Transverse colon (tissue), 4 donors: ENCODE measurements at regions not wholly inside any gene's neighbourhood (a gene's known extent, or its start where the extent isn't known, plus 50 kb on each side); places are given as distances from the start of the nearest gene placed in this dataset.

Experiments used
- EP300 ChIP-seq: sonication (generic); formaldehyde crosslinking; IDR thresholded peaks from one replicate; pipeline ENCODE4 v1.6.1; 2017; ENCODE audit warnings: antibody characterized with exemption, low read depth
- POLR2A ChIP-seq: fragments of 450-650 bp; IDR thresholded peaks from one replicate; pipeline ENCODE4 v1.6.1; 2016; ENCODE audit warnings: antibody characterized with exemption, mild to moderate bottlenecking, moderate library complexity
- POLR2AphosphoS5 ChIP-seq, 3 donors: sonication (generic); formaldehyde crosslinking; IDR thresholded peaks; one replicate each; pipeline ENCODE4 v1.6.1; 2016; ENCODE audit warnings: antibody characterized with exemption in 3 of 3
- TF ChIP-seq, protein P1 (sequence below), 5 experiments: fragments of 200-600 bp in 3 of 5; fragments of 450-650 bp in 2 of 5; sonication (generic) in 3 of 5; IDR thresholded peaks; 1 replicate in 2 of 5; 2 replicates in 3 of 5; pipeline ENCODE4 v1.5.1; 2016 to 2017; ENCODE audit warnings: antibody characterized with exemption in 5 of 5, inconsistent platforms in 3 of 5, mild to moderate bottlenecking in 2 of 5, moderate library complexity in 1 of 5

DNA sequence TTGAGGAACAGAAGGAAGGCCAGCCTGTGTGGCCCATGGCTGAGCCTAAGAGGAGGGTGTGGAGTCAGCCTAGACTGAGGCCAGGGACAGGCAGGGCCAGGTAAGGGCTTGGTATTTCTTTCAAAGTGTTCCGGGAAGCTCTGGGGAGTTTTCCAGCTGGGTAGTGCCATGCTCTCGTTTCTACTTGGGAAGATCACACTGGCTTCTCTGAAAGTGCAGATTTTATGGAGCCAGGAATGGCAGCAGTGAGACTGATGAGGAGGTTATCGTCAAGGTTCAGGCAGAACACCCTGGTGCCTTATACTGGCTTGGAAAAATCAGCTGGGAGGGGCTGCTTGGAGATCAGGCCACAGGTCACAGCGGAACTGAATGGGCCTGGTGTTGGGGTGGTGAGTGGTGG, 245.1 kb downstream of the SOX11 start:
- TF ChIP-seq, protein P1, sequence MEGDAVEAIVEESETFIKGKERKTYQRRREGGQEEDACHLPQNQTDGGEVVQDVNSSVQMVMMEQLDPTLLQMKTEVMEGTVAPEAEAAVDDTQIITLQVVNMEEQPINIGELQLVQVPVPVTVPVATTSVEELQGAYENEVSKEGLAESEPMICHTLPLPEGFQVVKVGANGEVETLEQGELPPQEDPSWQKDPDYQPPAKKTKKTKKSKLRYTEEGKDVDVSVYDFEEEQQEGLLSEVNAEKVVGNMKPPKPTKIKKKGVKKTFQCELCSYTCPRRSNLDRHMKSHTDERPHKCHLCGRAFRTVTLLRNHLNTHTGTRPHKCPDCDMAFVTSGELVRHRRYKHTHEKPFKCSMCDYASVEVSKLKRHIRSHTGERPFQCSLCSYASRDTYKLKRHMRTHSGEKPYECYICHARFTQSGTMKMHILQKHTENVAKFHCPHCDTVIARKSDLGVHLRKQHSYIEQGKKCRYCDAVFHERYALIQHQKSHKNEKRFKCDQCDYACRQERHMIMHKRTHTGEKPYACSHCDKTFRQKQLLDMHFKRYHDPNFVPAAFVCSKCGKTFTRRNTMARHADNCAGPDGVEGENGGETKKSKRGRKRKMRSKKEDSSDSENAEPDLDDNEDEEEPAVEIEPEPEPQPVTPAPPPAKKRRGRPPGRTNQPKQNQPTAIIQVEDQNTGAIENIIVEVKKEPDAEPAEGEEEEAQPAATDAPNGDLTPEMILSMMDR (IDR thresholded peaks at IDR 0.05), result no peak
- TF ChIP-seq POLR2A (no peak), POLR2AphosphoS5 (IDR thresholded peaks at IDR 0.05) (no peak), EP300 (no peak)
